ENCODE measurements at regions not wholly inside any gene's neighbourhood (a gene's known extent, or its start where the extent isn't known, plus 50 kb on each side); places are given as distances from the start of the nearest gene placed in this dataset.

DNA sequence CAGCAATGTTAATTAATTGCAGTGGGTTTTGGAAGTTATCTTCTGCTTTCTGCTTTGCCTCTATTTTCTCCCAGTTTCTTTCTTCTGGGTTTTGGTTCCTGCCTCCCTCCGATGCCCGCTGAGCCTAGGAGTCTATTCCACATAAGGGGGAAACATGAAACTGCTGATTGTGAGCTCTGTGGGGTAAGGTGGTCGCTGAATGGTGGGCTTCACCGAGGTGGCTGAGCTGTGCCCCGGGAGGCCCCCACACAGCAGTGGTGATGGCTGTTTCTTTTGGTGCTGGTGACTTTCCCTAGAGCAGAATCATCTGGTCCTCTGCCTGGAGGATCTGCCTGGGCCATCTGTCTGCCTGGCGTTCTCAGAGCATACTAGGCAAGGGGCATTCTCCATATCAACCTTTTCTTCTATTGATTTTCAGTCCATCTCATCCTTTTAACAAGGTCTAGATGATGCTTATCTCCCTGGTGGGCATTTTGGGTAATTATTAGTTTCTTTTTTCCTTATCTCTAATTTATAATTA lies 68.8 kb upstream of the ATP2B2 start:
- TF ChIP-seq, protein P1, sequence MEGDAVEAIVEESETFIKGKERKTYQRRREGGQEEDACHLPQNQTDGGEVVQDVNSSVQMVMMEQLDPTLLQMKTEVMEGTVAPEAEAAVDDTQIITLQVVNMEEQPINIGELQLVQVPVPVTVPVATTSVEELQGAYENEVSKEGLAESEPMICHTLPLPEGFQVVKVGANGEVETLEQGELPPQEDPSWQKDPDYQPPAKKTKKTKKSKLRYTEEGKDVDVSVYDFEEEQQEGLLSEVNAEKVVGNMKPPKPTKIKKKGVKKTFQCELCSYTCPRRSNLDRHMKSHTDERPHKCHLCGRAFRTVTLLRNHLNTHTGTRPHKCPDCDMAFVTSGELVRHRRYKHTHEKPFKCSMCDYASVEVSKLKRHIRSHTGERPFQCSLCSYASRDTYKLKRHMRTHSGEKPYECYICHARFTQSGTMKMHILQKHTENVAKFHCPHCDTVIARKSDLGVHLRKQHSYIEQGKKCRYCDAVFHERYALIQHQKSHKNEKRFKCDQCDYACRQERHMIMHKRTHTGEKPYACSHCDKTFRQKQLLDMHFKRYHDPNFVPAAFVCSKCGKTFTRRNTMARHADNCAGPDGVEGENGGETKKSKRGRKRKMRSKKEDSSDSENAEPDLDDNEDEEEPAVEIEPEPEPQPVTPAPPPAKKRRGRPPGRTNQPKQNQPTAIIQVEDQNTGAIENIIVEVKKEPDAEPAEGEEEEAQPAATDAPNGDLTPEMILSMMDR (IDR thresholded peaks at IDR 0.05): no peak
- TF ChIP-seq TCF7L2 (IDR thresholded peaks at IDR 0.05; ENCODE audit: low read depth, low read length): no peak
- TF ChIP-seq, protein P2, sequence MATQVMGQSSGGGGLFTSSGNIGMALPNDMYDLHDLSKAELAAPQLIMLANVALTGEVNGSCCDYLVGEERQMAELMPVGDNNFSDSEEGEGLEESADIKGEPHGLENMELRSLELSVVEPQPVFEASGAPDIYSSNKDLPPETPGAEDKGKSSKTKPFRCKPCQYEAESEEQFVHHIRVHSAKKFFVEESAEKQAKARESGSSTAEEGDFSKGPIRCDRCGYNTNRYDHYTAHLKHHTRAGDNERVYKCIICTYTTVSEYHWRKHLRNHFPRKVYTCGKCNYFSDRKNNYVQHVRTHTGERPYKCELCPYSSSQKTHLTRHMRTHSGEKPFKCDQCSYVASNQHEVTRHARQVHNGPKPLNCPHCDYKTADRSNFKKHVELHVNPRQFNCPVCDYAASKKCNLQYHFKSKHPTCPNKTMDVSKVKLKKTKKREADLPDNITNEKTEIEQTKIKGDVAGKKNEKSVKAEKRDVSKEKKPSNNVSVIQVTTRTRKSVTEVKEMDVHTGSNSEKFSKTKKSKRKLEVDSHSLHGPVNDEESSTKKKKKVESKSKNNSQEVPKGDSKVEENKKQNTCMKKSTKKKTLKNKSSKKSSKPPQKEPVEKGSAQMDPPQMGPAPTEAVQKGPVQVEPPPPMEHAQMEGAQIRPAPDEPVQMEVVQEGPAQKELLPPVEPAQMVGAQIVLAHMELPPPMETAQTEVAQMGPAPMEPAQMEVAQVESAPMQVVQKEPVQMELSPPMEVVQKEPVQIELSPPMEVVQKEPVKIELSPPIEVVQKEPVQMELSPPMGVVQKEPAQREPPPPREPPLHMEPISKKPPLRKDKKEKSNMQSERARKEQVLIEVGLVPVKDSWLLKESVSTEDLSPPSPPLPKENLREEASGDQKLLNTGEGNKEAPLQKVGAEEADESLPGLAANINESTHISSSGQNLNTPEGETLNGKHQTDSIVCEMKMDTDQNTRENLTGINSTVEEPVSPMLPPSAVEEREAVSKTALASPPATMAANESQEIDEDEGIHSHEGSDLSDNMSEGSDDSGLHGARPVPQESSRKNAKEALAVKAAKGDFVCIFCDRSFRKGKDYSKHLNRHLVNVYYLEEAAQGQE (IDR thresholded peaks at IDR 0.05; ENCODE audit: insufficient read depth in 1 of 2, low read depth in 2 of 2, low read length in 1 of 2): no peak
- TF ChIP-seq POLR2AphosphoS5 (IDR thresholded peaks at IDR 0.05; ENCODE audit: low read depth, low read length): no peak
